ENCODE measurements at regions not wholly inside any gene's neighbourhood (a gene's known extent, or its start where the extent isn't known, plus 50 kb on each side); places are given as distances from the start of the nearest gene placed in this dataset.

DNA sequence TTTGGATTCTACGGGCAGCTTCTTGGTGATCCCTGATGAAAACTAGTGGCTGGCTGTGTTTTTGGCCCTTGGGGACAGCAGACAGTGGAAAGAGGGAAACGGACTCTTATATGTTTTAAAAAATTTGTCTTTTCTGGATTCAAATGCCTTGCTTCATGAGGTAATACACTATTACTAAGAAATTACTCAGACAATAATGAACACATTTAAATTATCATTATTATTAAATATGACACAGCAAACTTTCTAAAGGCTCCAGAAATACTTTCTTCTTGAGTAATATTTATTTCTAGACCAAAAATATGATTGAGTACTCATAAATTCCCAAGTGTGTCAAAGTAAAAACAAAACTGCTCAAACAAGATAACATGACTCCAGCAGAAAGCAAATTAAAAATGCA is 520.7 kb upstream of the AADAT start:
- no peak overlapping the region for H3K4me3 ChIP-seq (ENCODE audit: low read depth, low read length)
- DNase-seq (ENCODE audit: low read depth), result no peak
- TF ChIP-seq, protein P1, sequence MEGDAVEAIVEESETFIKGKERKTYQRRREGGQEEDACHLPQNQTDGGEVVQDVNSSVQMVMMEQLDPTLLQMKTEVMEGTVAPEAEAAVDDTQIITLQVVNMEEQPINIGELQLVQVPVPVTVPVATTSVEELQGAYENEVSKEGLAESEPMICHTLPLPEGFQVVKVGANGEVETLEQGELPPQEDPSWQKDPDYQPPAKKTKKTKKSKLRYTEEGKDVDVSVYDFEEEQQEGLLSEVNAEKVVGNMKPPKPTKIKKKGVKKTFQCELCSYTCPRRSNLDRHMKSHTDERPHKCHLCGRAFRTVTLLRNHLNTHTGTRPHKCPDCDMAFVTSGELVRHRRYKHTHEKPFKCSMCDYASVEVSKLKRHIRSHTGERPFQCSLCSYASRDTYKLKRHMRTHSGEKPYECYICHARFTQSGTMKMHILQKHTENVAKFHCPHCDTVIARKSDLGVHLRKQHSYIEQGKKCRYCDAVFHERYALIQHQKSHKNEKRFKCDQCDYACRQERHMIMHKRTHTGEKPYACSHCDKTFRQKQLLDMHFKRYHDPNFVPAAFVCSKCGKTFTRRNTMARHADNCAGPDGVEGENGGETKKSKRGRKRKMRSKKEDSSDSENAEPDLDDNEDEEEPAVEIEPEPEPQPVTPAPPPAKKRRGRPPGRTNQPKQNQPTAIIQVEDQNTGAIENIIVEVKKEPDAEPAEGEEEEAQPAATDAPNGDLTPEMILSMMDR (IDR thresholded peaks at IDR 0.05; ENCODE audit: insufficient read depth, low read length), result no peak

- DNase-seq (ENCODE audit: low read depth), result no peak
- H3K4me3 ChIP-seq (ENCODE audit: low read depth, low read length), result no peak overlapping the region
- TF ChIP-seq, protein P1 (IDR thresholded peaks at IDR 0.05; ENCODE audit: insufficient read depth, low read length), result no peak
Measured at GRCh38 chr4:170599894-170600293, 510.1 kb upstream of the AADAT start.

DNA sequence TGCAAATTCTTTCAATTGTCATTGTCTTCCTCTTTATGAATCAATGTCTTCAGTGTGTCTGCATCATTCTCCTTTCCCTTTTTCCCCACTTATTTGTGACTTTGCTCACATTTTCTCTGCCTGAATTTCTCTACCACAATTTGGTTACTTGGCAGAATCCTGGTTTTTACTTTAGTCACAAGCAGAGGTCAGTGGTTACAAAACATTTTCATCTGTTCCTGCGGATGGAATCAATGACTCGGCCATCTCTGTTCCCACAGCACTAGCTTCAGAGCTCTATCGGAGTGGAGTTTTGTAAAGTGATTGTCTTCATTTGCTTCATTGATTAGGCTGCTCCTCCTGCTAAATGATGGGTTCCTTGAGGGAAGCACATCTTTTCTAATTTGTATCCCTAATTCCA is 501.3 kb upstream of the AADAT start:
- H3K4me3 ChIP-seq (ENCODE audit: low read depth, low read length), result no peak overlapping the region
- peak; percentile 4 for DNase-seq (ENCODE audit: low read depth)
- TF ChIP-seq, protein P1 (IDR thresholded peaks at IDR 0.05; ENCODE audit: insufficient read depth, low read length), result no peak

GRCh38 chr4:170589597-170590191 is 499.9 kb upstream of the AADAT start:
- DNase-seq (ENCODE audit: low read depth), result peak; percentile 32
- no peak overlapping the region for H3K4me3 ChIP-seq (ENCODE audit: low read depth, low read length)
- TF ChIP-seq, protein P1 (IDR thresholded peaks at IDR 0.05; ENCODE audit: insufficient read depth, low read length), result peak; percentile 28

DNA sequence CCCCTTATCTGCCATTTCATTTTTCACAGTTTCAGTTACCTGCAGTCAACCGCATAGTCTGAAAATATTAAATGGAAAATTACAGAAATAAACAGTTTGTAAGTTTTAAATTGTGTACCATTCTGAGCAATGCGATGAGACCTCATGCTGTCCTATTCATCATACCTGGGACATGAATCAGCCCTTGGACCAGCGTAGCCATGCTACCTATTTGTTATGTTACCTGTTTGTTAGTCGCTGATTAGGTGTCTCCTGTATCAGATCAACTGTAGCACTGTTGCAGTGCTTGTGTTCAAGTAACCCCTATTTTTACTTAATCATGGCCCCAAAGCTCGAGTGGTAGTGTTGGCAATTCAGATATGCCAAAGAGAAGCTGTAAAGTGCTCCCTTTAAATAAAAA is 492.2 kb upstream of the AADAT start:
- TF ChIP-seq, protein P1 (IDR thresholded peaks at IDR 0.05; ENCODE audit: insufficient read depth, low read length), result no peak
- no peak overlapping the region for H3K4me3 ChIP-seq (ENCODE audit: low read depth, low read length)
- DNase-seq (ENCODE audit: low read depth), result no peak

GRCh38 chr4:170581322-170581721 is 491.6 kb upstream of the AADAT start:
- no peak overlapping the region for H3K4me3 ChIP-seq (ENCODE audit: low read depth, low read length)
- TF ChIP-seq, protein P1 (IDR thresholded peaks at IDR 0.05; ENCODE audit: insufficient read depth, low read length), result no peak
- no peak for DNase-seq (ENCODE audit: low read depth)

DNA sequence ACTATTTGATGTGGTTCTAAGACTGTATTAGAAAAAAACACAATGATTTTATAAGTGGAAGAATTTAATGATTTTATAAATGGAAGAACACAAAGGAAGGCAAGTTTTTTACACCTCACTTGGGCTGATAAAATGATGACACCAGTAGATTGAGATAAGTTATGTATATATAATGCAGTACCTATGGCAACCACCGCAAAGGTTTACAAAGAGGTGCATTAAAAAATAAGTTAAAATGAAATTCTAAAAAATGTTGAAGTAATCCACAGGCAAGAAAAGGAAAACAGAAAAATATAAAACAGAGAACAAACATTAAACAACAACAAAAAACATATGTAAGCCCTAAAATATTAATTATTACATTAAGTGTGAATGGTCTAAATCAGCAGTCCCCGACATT is 490.9 kb upstream of the AADAT start:
- H3K4me3 ChIP-seq (ENCODE audit: low read depth, low read length), result no peak overlapping the region
- no peak for DNase-seq (ENCODE audit: low read depth)
- TF ChIP-seq, protein P1 (IDR thresholded peaks at IDR 0.05; ENCODE audit: insufficient read depth, low read length), result no peak
